ENCODE measurements at regions not wholly inside any gene's neighbourhood (a gene's known extent, or its start where the extent isn't known, plus 50 kb on each side); places are given as distances from the start of the nearest gene placed in this dataset.
"Not testable (repeated sequence)": the region's sequence is repeated elsewhere in the genome, so short reads cannot be mapped to it uniquely, and the experiment has no call there.

DNA sequence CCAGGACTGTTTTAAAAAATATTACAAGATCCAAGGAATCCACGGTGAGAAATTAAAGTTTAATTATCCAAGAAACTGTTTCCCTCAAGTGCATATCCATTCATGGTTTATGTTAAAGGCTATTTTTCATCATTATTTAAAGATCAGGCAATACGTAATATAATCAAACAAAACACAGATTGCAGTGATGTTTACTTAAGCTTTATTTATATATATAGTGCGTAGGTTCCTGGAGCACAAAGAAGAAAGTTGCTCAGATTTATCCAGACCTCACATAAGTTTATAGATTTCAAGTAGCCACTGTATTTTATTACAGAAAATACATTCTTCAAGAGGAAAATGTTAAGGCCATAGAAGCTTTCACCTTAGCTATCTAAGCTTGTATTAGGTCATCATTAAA, 210.0 kb upstream of the KLF14 start:
- no peak for DNase-seq (ENCODE audit: low read depth in 2 of 2, low spot score in 1 of 2)

DNA sequence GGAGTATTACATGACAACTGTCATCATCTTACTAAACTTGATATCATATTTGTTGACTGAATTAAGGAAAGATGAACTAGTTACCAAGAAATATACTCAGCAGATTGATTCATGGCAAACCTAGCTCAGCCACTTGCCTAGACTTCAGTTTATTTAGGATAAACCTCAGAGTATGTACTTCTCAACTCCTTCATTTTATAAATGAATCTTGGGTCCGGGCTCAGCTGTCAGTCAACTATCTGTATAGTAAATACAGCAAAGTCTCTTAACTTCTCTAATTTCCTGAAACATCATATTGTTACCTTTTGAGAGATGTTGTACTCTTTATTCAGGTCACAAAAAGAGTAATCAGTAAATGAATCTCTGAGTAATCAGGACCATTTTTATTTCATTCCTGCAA, 211.0 kb upstream of the KLF14 start:
- DNase-seq (ENCODE audit: low read depth in 2 of 2, low spot score in 1 of 2) = no peak

DNA sequence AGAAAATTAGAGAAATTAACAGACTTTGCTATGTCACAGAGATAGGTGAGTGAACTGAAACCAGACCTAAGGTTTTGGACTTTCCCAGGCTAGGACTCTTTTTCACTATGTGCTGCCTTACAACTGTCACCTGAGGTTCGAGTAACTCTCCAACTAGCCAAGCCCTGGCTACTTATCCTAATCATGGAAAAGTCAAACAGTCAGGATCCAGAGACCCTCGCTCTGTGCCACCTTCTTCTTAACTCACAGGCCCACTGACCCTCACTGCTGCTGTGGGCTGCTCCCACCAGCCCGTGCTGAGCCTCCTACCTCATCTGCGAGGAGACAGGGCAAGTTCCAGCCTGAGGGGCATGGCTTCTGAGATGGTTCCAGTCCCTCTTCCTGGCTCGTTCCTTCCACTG, 211.4 kb upstream of the KLF14 start:
- DNase-seq (ENCODE audit: low read depth in 2 of 2, low spot score in 1 of 2) = no peak

DNA sequence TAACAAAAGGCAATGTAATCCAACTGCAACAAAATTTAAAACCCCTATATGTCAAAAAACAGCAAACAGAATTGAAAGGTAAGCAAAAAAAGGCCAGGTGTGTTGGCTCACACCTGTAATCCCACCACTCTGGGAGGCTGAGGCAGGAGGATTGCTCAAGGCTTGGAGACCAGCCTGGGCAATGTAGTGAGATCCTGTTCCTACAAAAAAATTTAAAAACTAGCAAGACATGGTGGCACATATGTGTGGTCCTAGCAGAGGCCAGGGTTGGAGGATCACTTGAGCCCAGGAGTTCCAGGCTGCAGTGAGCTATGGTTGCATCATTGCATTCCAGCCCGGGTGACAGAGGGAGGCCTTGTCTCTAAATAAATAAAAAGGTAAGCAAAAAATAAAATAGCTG, 212.1 kb upstream of the KLF14 start:
- DNase-seq (ENCODE audit: low read depth in 2 of 2, low spot score in 1 of 2) = no peak

DNA sequence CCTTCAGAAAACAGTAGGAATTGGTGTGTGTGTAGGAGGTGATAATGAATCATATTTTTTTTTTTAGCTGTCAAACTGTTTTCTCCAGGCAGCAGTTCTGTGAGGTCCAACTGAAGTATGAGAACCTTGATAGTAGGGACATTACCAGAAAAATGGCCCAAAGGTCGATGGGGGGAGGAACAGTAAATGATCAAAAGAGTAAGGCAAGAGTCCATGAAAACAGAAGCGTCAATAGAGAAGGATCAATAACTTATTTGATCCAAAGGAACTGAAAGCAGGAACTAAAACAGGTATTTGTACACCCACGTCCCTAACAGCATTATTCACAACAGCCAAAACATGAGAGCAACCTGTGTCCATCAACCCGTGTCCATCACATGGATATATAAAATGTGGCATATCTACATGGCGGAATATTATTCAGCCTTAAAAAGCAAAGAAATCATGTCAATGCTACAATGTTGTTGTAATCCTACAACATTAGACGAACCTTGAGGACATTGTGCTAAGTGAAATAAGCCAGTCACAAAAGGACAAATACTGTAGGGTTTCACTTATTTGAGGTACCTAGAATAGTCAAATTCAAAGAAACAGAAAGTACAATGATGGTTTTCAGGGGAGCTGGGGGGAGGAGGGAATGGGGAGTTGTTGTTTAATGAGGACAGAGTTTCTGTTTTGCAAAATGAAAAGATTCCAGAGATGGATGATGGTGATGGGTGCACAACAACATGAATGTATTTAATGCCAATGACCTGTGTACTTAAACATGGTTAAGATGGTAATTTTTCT, 214.0 kb upstream of the KLF14 start:
- no peak for DNase-seq (ENCODE audit: low read depth in 2 of 2, low spot score in 1 of 2)

DNA sequence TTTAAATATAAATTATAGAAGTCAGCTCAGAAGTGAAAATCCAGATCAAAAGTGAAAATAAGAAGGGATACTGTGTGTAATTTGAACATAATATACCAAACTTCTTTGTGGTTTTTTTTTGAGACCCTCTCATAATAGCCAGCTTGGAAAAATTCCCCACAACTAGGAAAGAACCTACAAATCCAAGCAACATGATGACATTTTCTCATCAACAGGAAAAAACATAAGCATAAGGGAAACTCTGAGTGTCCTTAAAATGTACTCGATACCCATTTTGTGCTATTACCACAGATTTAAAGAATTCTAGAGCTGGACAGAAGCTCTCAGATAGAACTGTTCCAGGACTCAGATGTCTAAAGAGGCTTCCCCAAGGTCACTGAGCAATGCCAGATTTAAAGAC, 214.8 kb upstream of the KLF14 start:
- DNase-seq (ENCODE audit: low read depth in 2 of 2, low spot score in 1 of 2) = no peak

DNA sequence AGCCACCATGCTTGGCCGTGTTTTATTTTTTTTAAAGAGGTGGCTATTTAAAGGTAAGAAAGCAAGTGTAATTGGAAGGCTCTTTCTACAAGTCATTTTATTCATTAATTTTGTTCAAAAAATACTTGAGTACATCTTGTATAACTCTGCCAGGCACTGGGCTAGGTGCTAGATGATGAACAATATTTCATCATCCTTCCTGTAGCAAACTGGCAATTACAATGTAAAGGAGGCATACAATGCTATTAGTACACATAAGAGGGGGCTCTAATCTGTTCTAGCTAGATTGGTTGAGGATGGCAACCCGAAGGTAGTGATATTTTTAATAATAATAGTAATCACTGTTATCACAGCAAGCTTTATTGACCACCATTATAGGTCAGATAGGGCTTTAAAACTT, 215.5 kb upstream of the KLF14 start:
- no peak for DNase-seq (ENCODE audit: low read depth in 2 of 2, low spot score in 1 of 2)

DNA sequence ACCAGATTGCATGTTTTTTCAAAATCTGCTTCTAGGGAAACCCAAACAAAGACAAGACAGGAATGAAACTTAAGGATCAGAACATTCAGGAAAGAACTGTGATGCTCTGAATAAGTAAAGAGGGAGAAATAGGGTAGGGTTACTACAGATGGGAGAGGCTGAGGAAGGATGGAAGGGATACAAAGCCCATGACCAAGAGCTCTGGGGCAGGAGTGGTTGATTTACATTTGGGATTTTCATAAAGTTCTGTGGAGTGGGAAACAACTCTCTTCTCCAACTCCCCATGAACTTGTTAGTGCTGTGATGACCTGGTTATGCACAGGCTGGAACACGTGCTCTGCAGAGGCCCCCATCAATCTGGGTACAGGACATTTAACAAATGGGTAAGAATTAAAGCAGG, 216.0 kb upstream of the KLF14 start:
- DNase-seq (ENCODE audit: low read depth in 2 of 2, low spot score in 1 of 2) = no peak

DNA sequence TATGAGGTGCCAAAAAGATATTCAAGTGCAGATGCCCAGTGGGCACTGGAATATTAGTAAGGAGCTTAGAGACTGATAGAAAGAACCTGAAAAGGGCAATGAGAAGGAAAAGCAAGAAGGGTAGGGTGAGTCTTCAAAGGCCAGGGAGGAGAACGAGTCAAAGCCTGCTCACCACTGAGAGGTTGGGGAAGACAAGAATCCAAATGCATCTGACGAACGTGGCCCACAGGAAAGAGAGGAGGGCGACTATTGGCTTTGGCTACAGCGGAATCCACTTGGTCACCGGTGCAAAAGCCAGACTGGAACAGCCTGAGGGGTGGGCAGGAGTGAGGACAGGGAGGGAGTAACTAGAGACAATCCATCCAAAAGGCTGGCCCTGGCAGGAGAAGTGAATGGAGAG, 216.7 kb upstream of the KLF14 start:
- DNase-seq (ENCODE audit: low read depth in 2 of 2, low spot score in 1 of 2) = no peak

DNA sequence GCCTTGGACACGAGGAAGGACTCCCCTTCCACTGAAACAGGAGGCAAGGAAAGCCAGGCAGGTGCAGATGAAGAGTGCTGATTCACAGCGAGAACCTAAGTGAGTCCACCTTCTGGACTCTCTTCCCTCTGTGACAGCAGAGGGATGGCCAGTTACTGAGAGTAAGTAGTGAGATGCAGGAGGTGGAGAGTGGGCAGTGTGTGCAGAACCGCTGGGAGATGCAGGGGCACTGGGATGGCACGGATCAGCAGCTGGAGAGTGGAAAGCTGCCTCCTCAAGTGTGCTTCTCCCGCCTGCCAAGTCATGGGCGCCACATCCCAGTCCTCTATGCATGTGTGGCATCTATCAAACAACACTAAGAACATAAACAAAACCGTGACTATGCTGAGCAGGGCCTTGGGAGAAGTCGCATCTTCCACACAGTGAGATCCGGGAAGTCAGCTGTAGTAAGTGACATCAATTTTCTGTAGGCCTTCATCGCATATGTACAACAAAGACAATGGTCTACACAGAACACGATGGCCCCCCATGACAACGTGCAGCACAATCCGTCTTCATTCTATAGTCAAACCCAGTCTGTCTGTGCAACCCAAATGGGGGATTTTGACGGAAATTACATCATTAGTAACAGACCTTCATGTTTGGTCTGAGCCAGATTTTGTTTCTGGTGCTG, 217.4 kb upstream of the KLF14 start:
- DNase-seq (ENCODE audit: low read depth in 2 of 2, low spot score in 1 of 2) = no peak

DNA sequence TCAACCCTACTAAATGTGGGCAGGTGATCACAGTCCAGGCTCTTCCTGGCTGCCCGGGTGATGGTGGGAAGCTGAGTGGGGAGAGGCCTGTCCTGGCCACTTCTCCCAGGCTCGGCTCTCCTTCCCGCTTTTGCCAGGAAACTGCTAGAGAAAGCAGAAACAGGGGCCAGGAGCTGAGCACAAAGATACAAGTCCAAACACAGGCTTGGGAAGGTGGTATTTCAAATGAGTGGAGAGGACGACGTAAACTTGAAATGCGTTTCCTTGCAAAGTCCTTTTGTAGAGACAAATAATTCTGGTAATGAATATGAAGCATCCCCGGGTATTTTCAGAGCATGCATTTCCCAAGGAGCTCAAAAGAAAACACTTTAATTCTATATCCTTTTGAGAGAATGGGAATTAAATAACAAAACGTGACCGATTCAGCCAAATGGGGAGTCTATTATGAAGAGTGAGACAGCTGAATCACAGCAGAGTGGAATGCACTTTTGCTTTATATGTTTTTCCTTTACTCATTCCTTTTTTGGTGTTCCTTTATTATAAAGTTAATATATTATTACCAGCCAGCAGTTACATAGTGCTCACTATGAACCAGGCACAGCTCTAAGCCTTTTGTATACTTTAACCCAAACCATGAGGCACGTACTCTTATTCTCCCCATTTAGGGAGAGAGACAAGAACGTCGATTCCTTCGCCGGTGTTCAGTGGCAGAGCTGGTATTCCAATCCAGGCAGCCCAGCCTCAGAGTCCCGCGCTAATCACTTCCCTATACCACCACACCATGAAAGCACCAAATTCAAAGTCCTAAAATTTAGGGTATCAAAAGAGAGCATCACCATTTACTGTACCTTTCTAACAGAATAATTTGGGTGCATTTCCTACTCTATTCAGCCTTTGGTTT, 218.2 kb upstream of the KLF14 start:
- DNase-seq (ENCODE audit: low read depth in 2 of 2, low spot score in 1 of 2) = no peak

DNA sequence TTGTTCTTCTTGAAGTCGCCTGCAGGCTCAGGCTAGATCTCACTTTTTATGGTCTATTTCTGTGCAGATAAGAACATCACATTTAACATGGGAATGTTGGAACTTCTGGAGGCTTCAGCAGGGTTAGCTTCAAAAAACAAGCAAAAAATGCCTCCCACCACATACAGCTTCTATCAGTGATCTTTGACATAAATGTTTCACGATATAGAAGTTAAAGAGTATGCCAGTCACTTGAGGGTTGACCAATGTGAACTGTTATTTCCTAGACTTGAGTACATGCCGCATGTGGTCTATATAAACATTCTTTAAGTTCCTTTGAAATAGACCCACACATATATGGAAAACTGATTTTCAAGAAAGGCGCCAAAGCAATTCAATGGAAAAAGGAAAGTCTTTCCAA, 219.2 kb upstream of the KLF14 start:
- no peak for DNase-seq (ENCODE audit: low read depth in 2 of 2, low spot score in 1 of 2)

DNA sequence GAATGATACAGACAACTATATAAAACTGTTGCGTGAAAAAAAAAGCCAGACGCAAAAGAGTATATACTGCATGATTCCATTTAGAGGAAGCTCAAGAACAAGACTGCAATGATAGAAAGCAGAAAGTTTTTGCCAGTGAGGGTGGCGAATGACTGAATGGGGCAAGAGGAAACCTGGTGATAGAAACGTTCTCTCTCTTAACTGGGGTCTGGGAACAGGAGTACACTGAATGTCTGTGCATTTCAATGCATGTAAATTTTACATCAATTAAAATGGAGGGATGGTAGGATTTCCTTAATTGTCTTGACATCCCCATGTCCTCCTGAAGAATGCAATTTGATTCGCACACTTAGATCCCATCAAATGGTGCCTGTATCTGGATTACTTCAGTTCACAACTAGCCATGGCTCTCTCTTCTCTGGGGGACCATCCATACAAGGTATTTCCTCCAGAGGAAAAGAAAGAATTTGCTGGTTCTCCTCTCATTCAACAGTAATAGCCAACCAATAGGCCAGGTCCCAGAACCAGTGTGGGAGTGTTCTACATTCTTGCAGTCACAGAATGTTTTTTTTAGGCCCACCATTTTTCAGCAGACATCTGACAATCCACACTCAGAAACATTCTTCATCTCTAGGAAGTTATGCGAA, 221.0 kb upstream of the KLF14 start:
- no peak for DNase-seq (ENCODE audit: low read depth in 2 of 2, low spot score in 1 of 2)

DNA sequence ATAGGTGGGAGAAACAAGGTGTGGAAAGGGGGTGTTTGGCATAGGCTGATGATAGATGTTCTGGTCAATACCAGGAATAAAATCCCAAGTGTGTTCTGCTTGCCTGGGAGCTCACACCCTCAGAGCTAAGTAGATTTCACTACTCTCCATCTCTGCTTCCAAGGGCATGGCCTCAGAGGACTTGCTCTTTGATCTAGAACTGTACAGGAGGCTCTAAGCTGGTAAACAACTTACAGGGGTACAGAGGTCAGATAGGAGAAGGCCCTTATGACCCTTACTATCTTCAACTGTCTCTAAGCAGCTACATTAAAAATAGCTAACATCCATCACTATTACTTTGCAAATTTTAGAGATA, 221.5 kb upstream of the KLF14 start:
- DNase-seq (ENCODE audit: low read depth in 2 of 2, low spot score in 1 of 2) = no peak

DNA sequence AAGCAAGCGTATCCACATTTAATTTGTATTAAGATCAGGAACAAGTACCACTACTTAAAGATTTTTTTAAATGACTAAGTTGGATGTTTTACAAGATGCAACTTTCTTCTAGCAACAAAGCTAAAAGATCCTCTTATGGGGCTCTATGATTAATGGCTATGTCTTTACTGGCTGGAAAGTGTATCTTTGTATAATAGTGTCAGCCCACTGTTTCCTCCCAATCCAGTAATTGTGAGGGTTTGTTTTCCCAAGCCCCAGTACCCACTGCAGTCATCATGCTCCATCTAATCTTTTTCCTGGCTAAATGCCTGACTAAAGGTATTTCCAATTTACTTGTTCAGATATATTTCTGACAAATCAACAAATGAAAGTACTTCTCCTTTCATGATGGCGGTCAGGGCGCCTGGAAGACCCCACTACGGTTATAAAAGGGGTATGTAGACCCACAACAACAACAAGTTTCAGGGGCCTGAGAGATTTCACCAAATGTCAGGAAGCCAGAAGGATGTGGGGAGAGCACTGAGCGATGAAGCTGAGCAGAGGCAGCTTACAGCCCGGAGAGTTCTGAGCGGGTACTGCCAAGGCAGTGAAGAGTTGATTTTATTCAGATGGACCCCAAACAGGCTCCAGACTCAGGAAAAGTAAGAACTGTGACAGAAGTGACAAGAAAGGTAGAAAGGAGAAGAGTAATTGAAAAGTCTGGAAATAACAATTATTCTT, 222.6 kb upstream of the KLF14 start:
- no peak for DNase-seq (ENCODE audit: low read depth in 2 of 2, low spot score in 1 of 2)

DNA sequence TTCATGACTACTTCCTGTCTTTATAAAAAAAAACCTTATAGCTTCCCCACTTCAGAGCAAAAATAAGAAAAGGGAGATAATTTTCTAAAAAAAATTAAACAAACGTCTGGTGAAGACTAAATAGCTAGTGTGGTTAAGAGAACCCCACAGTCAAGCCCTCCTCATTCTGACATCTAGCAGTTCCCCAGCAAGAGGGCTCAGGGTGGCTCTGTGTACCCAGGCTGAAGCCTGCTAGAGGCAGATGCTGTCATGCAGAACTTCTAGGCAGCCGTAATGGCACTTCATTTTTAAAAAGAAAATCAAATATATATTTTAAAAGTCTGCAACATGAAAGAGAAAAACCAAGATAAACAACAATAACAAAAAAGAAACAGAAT, 223.1 kb upstream of the KLF14 start:
- no peak for DNase-seq (ENCODE audit: low read depth in 2 of 2, low spot score in 1 of 2)

DNA sequence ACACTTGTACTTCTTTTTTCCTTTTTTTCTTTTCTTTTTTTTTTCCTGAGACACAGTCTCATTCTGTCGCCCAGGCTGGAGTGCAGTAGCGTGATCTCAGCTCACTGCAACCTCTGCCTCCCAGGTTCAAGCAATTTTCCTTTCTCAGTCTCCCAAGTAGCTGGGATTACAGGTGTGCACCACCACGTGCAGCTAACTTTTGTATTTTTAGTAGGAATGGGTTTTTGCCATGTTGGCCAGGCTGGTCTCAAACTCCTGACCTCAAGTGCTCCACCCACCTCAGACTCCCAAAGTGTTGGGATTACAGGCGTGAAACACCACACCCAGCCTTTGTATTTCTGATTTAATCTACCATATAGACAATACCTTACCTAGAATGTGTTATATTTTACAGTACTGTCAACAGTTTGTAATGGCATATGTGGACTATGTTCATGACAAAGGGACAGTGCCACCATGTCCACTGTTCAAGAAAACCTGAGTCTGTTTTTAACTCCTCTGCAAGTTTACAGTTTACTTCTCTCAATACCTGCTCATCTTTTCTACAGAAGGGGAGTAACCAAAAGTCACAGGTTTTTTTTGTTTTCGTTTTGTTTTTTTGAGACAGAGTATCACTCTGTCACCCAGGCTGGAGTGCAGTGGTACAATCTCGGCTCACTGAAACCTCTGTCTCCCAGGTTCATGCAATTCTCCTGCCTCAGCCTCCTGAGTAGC, 223.9 kb upstream of the KLF14 start:
- DNase-seq (ENCODE audit: low read depth in 2 of 2, low spot score in 1 of 2) = not testable (repeated sequence)

DNA sequence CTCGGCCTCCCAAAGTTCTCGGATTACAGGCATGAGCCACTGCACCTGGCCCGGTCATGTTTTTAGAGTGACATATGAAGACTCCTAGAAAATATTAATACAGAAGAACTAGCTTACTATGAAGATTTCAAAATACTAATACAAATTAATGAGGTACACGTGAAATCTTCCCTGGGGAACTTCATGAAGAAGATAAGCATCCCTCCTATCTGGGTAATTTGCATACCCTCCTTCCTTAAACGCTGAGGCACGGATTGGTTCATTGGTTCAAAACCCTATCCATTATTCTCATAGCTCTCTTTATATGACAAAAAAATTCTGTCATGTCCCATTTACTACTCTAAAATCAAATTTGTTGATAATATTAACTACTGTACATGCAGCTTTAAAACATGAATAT, 224.8 kb upstream of the KLF14 start:
- no peak for DNase-seq (ENCODE audit: low read depth in 2 of 2, low spot score in 1 of 2)

DNA sequence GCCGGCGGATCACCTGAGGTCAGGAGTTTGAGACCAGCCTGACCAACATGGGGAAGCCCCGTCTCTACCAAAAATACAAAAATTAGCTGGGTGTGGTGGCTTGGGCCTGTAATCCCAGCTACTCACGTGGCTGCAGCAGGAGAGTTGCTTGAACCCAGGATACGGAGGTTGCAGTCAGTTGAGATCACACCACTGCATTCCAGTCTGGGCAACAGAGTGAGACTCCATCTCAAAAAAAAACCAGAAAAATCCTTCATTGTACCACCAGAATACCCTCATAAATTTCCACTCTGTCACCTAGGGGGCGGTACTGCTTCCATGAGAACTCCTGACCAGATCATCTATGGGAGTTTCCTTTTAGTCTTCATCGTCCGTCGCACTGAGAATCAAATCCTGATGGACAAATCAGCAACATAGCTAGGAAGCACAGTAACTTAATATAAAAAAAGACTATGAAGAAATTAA, 225.8 kb upstream of the KLF14 start:
- DNase-seq (ENCODE audit: low read depth in 2 of 2, low spot score in 1 of 2) = no peak

All from stimulated activated CD8-positive, alpha-beta memory T cell treated with anti-CD3 and anti-CD28 coated beads, Interleukin-4, amount 100 ng/mL, for 1 hour (primary cell).